ENCODE measurements at regions not wholly inside any gene's neighbourhood (a gene's known extent, or its start where the extent isn't known, plus 50 kb on each side); places are given as distances from the start of the nearest gene placed in this dataset.

DNA sequence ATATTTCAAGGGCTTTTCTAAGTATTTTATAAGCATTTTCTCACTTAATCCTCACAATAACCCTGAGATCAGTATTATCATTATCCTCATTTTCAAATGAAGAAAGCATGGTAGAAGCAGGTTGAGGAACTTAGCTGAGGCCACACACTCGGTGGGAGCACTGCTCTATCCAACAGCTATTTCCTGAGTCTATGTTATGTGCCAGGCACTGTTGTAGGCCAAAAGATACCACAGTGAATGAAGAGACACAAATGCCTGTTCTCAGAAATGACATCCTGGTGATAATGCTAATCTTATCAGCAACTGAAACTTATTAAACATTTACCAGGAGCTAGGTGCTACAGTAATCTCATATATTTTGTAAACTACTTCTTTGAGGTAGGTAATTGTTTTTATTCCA, 553.9 kb upstream of the ARGLU1 start:
- TF ChIP-seq CHD2 (IDR thresholded peaks at IDR 0.05; ENCODE audit: low read length, partially characterized antibody), result no peak
- TF ChIP-seq, protein P1, sequence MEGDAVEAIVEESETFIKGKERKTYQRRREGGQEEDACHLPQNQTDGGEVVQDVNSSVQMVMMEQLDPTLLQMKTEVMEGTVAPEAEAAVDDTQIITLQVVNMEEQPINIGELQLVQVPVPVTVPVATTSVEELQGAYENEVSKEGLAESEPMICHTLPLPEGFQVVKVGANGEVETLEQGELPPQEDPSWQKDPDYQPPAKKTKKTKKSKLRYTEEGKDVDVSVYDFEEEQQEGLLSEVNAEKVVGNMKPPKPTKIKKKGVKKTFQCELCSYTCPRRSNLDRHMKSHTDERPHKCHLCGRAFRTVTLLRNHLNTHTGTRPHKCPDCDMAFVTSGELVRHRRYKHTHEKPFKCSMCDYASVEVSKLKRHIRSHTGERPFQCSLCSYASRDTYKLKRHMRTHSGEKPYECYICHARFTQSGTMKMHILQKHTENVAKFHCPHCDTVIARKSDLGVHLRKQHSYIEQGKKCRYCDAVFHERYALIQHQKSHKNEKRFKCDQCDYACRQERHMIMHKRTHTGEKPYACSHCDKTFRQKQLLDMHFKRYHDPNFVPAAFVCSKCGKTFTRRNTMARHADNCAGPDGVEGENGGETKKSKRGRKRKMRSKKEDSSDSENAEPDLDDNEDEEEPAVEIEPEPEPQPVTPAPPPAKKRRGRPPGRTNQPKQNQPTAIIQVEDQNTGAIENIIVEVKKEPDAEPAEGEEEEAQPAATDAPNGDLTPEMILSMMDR (IDR thresholded peaks at IDR 0.05), result no peak
- no peak for TF ChIP-seq SIN3A (IDR thresholded peaks at IDR 0.05; ENCODE audit: borderline replicate concordance, low read depth, low read length)
- no peak for TF ChIP-seq EP300 (IDR thresholded peaks at IDR 0.05; ENCODE audit: borderline replicate concordance in 1 of 2, low read depth in 1 of 2, low read length in 1 of 2)
- TF ChIP-seq FOXJ3 (CRISPR knock-in tag; IDR thresholded peaks at IDR 0.05), result no peak
- TF ChIP-seq POLR2AphosphoS5 (IDR thresholded peaks at IDR 0.05; ENCODE audit: low read depth, low read length), result no peak
- no peak for TF ChIP-seq TAF1 (IDR thresholded peaks at IDR 0.05; ENCODE audit: borderline replicate concordance, low read depth, low read length)
- TF ChIP-seq YY1 (IDR thresholded peaks at IDR 0.05; ENCODE audit: low read depth), result no peak
- no peak for TF ChIP-seq RFX5 (IDR thresholded peaks at IDR 0.05; ENCODE audit: low read length)
- TF ChIP-seq, protein P2, sequence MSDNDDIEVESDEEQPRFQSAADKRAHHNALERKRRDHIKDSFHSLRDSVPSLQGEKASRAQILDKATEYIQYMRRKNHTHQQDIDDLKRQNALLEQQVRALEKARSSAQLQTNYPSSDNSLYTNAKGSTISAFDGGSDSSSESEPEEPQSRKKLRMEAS (IDR thresholded peaks at IDR 0.05; ENCODE audit: low read depth), result no peak
- TF ChIP-seq JUND (IDR thresholded peaks at IDR 0.05), result no peak
